ENCODE measurements at regions not wholly inside any gene's neighbourhood (a gene's known extent, or its start where the extent isn't known, plus 50 kb on each side); places are given as distances from the start of the nearest gene placed in this dataset.

GRCh38 chr10:1847361-1847760, 110.0 kb upstream of the ADARB2 start:
- DNase-seq (no peak), ATAC-seq (replicated peaks) (no peak)
- no peaks in the 10 kb centered on the region for H3K4me1 Mint-ChIP-seq (ENCODE audit: low read depth in 2 of 2)
- peaks cover 9 to 10% of the 10 kb centered on the region in 2 donors for H3K27me3 Mint-ChIP-seq
- H3K4me3 Mint-ChIP-seq = no peak overlapping the region
- H3K9me3 Mint-ChIP-seq = no peaks in the 10 kb centered on the region
- H3K27ac Mint-ChIP-seq = no peak overlapping the region
- H3K36me3 Mint-ChIP-seq (ENCODE audit: insufficient read depth) = no peaks in the 10 kb centered on the region

GRCh38 chr10:1846032-1846431, 108.7 kb upstream of the ADARB2 start:
- no peak for ATAC-seq (replicated peaks)
- Mint-ChIP-seq H3K9me3 (peaks cover 5 to 6% of the 10 kb centered on the region in 2 donors), H3K27me3 (peaks cover 9 to 10% of the 10 kb centered on the region in 2 donors), H3K4me3 (no peak overlapping the region), H3K36me3 (ENCODE audit: insufficient read depth) (no peaks in the 10 kb centered on the region), H3K4me1 (ENCODE audit: low read depth in 2 of 2) (no peaks in the 10 kb centered on the region), H3K27ac (no peak overlapping the region)
- DNase-seq = no peak

GRCh38 chr10:1841759-1842158, 104.4 kb upstream of the ADARB2 start:
- Mint-ChIP-seq H3K4me1 (ENCODE audit: low read depth in 2 of 2) (no peaks in the 10 kb centered on the region), H3K27ac (no peak overlapping the region), H3K27me3 (peaks cover 0 to 12% of the 10 kb centered on the region in 2 donors), H3K9me3 (peaks cover 5 to 6% of the 10 kb centered on the region in 2 donors), H3K36me3 (ENCODE audit: insufficient read depth) (no peaks in the 10 kb centered on the region), H3K4me3 (no peak overlapping the region)
- DNase-seq (no peak), ATAC-seq (replicated peaks) (no peak)

GRCh38 chr10:1829712-1830111, 92.4 kb upstream of the ADARB2 start:
- H3K27ac Mint-ChIP-seq = no peak overlapping the region
- H3K4me3 Mint-ChIP-seq = no peak overlapping the region
- H3K9me3 Mint-ChIP-seq = peaks cover 2 to 5% of the 10 kb centered on the region in 2 donors
- H3K4me1 Mint-ChIP-seq (ENCODE audit: low read depth in 2 of 2) = no peaks in the 10 kb centered on the region
- peaks cover 2% of the 10 kb centered on the region for H3K36me3 Mint-ChIP-seq (ENCODE audit: insufficient read depth)
- ATAC-seq (replicated peaks) = no peak
- DNase-seq = no peak
- peaks cover 10 to 17% of the 10 kb centered on the region in 2 donors for H3K27me3 Mint-ChIP-seq

- ATAC-seq (replicated peaks) (no peak), DNase-seq (no peak)
- H3K36me3 Mint-ChIP-seq (ENCODE audit: insufficient read depth) = no peaks in the 10 kb centered on the region
- no peak overlapping the region for H3K4me3 Mint-ChIP-seq
- no peaks in the 10 kb centered on the region for H3K4me1 Mint-ChIP-seq (ENCODE audit: low read depth in 2 of 2)
- no peak overlapping the region for H3K27ac Mint-ChIP-seq
- H3K9me3 Mint-ChIP-seq = peaks cover 2 to 8% of the 10 kb centered on the region in 2 donors
- peaks cover 13 to 23% of the 10 kb centered on the region in 2 donors for H3K27me3 Mint-ChIP-seq
These were observed 87.6 kb upstream of the ADARB2 start for GRCh38 chr10:1824928-1825327.

GRCh38 chr10:1814556-1814955, 77.2 kb upstream of the ADARB2 start:
- no peak for ATAC-seq (replicated peaks)
- no peak for DNase-seq
- Mint-ChIP-seq H3K4me1 (ENCODE audit: low read depth in 2 of 2) (no peaks in the 10 kb centered on the region), H3K27ac (no peak overlapping the region), H3K9me3 (peaks cover 0 to 2% of the 10 kb centered on the region in 2 donors), H3K36me3 (ENCODE audit: insufficient read depth) (peaks cover under 1% of the 10 kb centered on the region), H3K4me3 (no peak overlapping the region), H3K27me3 (no peaks in the 10 kb centered on the region)

GRCh38 chr10:1809139-1809741, 71.9 kb upstream of the ADARB2 start:
- Mint-ChIP-seq H3K9me3 (peaks cover 0 to 2% of the 10 kb centered on the region in 2 donors), H3K27ac (no peak overlapping the region), H3K27me3 (peaks cover 0 to 15% of the 10 kb centered on the region in 2 donors), H3K4me3 (no peak overlapping the region), H3K36me3 (ENCODE audit: insufficient read depth) (peaks cover 3% of the 10 kb centered on the region), H3K4me1 (ENCODE audit: low read depth in 2 of 2) (no peaks in the 10 kb centered on the region)
- ATAC-seq (replicated peaks) (no peak), DNase-seq (no peak)

DNA sequence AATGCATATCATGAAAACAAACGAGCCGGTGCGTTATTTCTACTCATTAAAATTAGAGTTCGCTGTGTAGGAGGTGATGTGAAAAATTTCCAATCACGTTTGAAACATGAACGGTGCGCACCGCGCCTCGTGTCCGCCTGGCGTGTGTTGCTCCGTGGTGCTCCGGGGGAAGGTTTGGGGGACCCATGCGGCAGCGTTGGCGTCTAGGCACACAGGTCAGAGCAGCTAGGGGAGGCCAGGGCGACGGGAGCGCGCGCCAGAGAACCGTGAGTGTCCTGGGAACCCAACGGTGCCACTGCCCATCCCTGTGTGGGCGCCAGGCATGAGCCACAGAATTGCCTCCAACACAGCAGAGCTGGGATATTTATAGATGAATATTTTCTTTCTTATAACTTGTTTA, 70.6 kb upstream of the ADARB2 start:
- Mint-ChIP-seq H3K27ac (no peak overlapping the region), H3K9me3 (peaks cover 0 to 2% of the 10 kb centered on the region in 2 donors), H3K4me3 (no peak overlapping the region), H3K4me1 (ENCODE audit: low read depth in 2 of 2) (peaks cover 0 to 1% of the 10 kb centered on the region in 2 donors), H3K36me3 (ENCODE audit: insufficient read depth) (peaks cover 3% of the 10 kb centered on the region), H3K27me3 (peaks cover 0 to 15% of the 10 kb centered on the region in 2 donors)
- DNase-seq = no peak
- no peak for ATAC-seq (replicated peaks)

GRCh38 chr10:1807196-1807595, 69.9 kb upstream of the ADARB2 start:
- ATAC-seq (replicated peaks) (no peak), DNase-seq (no peak)
- Mint-ChIP-seq H3K27ac (no peak overlapping the region), H3K27me3 (peaks cover 0 to 15% of the 10 kb centered on the region in 2 donors), H3K36me3 (ENCODE audit: insufficient read depth) (peaks cover 3% of the 10 kb centered on the region), H3K4me1 (ENCODE audit: low read depth in 2 of 2) (peaks cover 0 to 3% of the 10 kb centered on the region in 2 donors), H3K9me3 (peaks cover 0 to 2% of the 10 kb centered on the region in 2 donors), H3K4me3 (no peak overlapping the region)

- DNase-seq (no peak), ATAC-seq (replicated peaks) (no peak)
- Mint-ChIP-seq H3K27ac (no peak overlapping the region), H3K4me3 (no peak overlapping the region), H3K4me1 (ENCODE audit: low read depth in 2 of 2) (peaks cover 0 to 3% of the 10 kb centered on the region in 2 donors), H3K36me3 (ENCODE audit: insufficient read depth) (no peaks in the 10 kb centered on the region), H3K9me3 (no peaks in the 10 kb centered on the region), H3K27me3 (peaks cover 6 to 22% of the 10 kb centered on the region in 2 donors)
These were observed 65.1 kb upstream of the ADARB2 start for GRCh38 chr10:1802413-1802812.

- H3K27ac Mint-ChIP-seq = no peak overlapping the region
- DNase-seq (no peak), ATAC-seq (replicated peaks) (no peak)
- no peaks in the 10 kb centered on the region for H3K9me3 Mint-ChIP-seq
- no peaks in the 10 kb centered on the region for H3K36me3 Mint-ChIP-seq (ENCODE audit: insufficient read depth)
- H3K27me3 Mint-ChIP-seq = peaks cover 17 to 49% of the 10 kb centered on the region in 2 donors
- no peaks in the 10 kb centered on the region for H3K4me1 Mint-ChIP-seq (ENCODE audit: low read depth in 2 of 2)
- no peak overlapping the region for H3K4me3 Mint-ChIP-seq
These were observed 51.1 kb upstream of the ADARB2 start for GRCh38 chr10:1788401-1788800.
